HUES48 (cell line): ENCODE measurements at regions not wholly inside any gene's neighbourhood (a gene's known extent, or its start where the extent isn't known, plus 50 kb on each side); places are given as distances from the start of the nearest gene placed in this dataset.

ENCODE experiments used
- H3K27ac ChIP-seq: one replicate; pipeline ENCODE4 v1.7.0; 2013; ENCODE audit warnings: low read depth, low read length, inconsistent platforms
- H3K27me3 ChIP-seq: 2 replicates; pipeline ENCODE4 v1.6.1; 2013; ENCODE audit warnings: mild to moderate bottlenecking, low read length; ENCODE audit not compliant: control insufficient read depth, insufficient read depth
- H3K36me3 ChIP-seq: 2 replicates; pipeline ENCODE4 v1.6.1; 2013; ENCODE audit warnings: low read length; ENCODE audit not compliant: control insufficient read depth, insufficient read depth
- H3K4me1 ChIP-seq: 2 replicates; pipeline ENCODE4 v1.6.1; 2013; ENCODE audit warnings: mild to moderate bottlenecking, low read length; ENCODE audit not compliant: control insufficient read depth, insufficient read depth
- H3K4me3 ChIP-seq: 2 replicates; pipeline ENCODE4 v1.5.1; 2013; ENCODE audit warnings: mild to moderate bottlenecking, low read depth, low read length
- H3K9ac ChIP-seq: 2 replicates; pipeline ENCODE4 v1.6.1; 2013; ENCODE audit warnings: mild to moderate bottlenecking, low read depth, low read length, moderate library complexity
- H3K9me3 ChIP-seq: 2 replicates; pipeline ENCODE4 v1.6.1; 2013; ENCODE audit warnings: low read length; ENCODE audit not compliant: control insufficient read depth, insufficient read depth

DNA sequence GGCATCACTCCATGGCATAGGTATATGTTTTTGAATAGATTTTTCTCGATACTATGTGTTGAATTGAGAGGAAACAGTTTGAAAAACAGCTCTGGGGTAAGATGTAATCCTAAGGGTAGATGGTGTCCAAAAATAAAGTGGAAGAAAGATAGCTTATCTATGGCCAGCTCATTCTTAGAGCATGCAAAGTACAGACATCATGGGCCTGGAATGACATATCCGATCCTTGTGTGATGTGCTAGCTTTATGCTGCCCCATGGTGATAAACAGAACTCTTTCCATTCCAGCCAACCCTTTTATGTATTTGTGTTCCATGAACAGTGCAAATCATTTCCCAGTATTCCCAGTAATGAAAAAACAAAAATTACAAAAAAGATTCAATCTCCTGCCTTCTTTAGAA is 390.2 kb upstream of the NXPH2 start:
- H3K4me1 ChIP-seq: no peaks in the 10 kb centered on the region
- H3K36me3 ChIP-seq: no peaks in the 10 kb centered on the region
- H3K9ac ChIP-seq: no peak overlapping the region
- no peaks in the 10 kb centered on the region for H3K9me3 ChIP-seq
- no peak overlapping the region for H3K27ac ChIP-seq
- no peaks in the 10 kb centered on the region for H3K27me3 ChIP-seq
- no peak overlapping the region for H3K4me3 ChIP-seq

DNA sequence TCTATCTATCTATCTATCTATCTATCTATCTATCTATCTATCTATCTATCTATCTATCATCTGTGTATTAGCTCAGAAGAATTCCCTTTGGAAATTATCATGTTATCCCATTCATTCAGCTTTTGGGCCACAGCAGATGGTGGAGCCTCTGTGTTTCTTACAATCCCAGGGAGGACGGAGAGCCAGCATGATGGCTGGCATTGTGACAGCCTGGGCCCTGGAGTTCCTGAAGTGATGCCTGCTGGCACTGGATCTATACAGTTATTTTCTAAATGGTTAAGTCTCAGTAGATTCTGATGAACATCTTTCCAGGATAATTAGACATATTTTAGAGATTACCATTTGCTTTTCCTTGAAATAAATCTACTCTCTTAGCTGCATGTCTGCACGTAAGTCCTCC is 385.4 kb upstream of the NXPH2 start:
- Histone ChIP-seq H3K9me3 (no peaks in the 10 kb centered on the region), H3K4me1 (no peaks in the 10 kb centered on the region), H3K27ac (no peak overlapping the region), H3K27me3 (no peaks in the 10 kb centered on the region), H3K9ac (no peak overlapping the region), H3K4me3 (no peak overlapping the region), H3K36me3 (no peaks in the 10 kb centered on the region)

DNA sequence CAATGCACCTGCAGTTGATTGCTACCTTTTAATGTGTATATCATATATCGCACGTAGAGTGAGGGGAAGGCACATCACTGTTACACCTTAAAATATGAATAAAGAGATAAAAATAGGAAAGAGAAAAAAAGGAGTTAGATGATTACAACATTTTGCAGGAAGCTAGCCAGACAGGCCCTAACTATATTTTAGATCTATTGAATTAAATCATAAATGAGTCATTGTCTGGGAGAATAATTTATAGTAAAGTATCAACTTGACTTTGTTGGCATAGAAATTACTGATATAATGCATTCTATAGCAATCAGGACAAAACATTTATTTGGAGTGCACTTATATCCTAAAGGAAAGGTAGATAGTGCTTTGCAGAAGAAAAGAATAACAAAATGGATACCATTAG is 384.9 kb upstream of the NXPH2 start:
- Histone ChIP-seq H3K27ac (no peak overlapping the region), H3K27me3 (no peaks in the 10 kb centered on the region), H3K9me3 (no peaks in the 10 kb centered on the region), H3K36me3 (no peaks in the 10 kb centered on the region), H3K4me3 (no peak overlapping the region), H3K9ac (no peak overlapping the region), H3K4me1 (no peaks in the 10 kb centered on the region)

DNA sequence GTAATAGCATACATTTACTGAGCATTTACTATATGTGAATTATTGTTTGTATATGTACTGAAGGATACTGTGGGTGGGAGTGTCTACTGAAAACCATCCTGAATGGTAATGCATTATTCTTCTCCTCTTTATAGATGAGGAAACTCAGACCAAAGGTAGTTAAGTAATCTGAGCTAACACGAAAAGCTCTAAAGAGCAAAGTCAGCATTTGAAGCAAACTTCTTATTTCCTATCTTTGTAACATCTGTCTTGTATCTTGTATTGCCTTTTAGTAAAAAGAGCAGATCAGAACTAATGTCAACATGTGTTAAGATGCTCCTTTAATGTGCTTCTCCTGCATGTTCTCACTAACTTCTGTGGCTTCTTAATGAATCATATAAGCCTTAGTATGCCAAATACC is 382.8 kb upstream of the NXPH2 start:
- H3K9ac ChIP-seq: no peak overlapping the region
- H3K4me3 ChIP-seq: no peak overlapping the region
- H3K4me1 ChIP-seq: peaks cover under 1% of the 10 kb centered on the region; the same call in 1 of the 2 replicates
- H3K27me3 ChIP-seq: no peaks in the 10 kb centered on the region
- H3K36me3 ChIP-seq: no peaks in the 10 kb centered on the region
- H3K27ac ChIP-seq: no peak overlapping the region
- H3K9me3 ChIP-seq: no peaks in the 10 kb centered on the region

DNA sequence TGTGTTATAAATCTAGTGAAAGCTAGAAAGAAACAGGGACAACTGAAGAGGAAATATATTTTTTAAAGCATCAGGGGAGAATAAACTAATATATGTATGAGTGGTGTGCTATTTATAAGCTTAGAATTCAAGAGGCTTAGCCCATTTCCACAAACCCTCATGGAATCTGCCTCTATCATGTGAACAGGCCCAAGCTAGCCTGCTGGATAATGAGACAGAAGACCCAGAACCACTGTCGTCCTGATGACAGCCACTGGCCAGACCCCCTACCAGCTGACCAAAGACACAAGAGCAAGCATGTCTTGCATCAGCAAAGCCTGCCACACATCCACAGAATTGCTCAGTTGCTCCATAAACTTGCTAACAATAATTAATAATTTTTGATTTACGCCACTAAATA is 382.3 kb upstream of the NXPH2 start:
- Histone ChIP-seq H3K4me1 (peaks cover 6% of the 10 kb centered on the region), H3K9ac (no peak overlapping the region), H3K9me3 (no peaks in the 10 kb centered on the region), H3K27ac (no peak overlapping the region), H3K36me3 (no peaks in the 10 kb centered on the region), H3K4me3 (no peak overlapping the region), H3K27me3 (no peaks in the 10 kb centered on the region)

DNA sequence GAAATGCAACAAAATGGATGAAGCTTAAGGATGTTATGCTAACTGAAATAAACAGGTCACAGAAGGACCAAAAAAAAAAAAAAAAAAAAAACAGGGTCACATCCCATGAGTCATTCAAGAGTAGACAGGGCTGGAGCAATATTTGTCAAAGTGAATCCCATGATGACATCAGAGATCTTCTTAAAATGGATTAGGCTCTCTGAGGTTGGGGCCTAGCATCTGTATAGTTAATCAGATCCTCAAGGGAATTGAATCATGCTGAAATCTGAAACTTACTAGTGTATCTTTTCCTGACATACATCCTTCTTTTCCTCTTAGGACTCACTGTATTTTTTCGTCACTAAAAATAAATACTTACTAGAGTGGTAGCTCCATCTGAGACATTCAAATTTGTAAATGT is 380.6 kb upstream of the NXPH2 start:
- no peak overlapping the region for H3K27ac ChIP-seq
- peaks cover 22% of the 10 kb centered on the region for H3K4me1 ChIP-seq

DNA sequence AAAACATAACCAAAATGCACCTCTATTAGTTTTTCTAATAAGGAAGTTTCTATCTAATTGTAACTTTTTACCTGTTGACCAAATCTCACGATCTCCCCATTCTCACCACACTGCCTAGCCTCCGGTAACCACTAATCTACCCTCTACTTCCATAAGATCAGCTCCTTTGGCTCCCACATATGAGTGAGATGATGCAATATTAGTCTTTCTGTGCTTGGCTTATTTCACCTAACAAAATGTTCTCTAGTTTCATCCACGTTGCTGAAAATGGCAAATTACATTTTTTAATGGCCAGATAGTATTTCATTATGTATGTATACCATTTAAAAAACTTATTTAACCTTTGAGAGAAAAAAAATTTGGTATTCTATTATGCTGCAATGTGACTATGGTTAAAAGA is 379.0 kb upstream of the NXPH2 start:
- Histone ChIP-seq H3K4me1 (peaks cover 29% of the 10 kb centered on the region), H3K9ac (no peak overlapping the region), H3K36me3 (no peaks in the 10 kb centered on the region), H3K27me3 (no peaks in the 10 kb centered on the region), H3K27ac (no peak overlapping the region), H3K9me3 (no peaks in the 10 kb centered on the region), H3K4me3 (no peak overlapping the region)

More for the DNA sequence above, 380.6 kb upstream of the NXPH2 start:
- Histone ChIP-seq H3K9ac (no peak overlapping the region), H3K27me3 (no peaks in the 10 kb centered on the region), H3K36me3 (no peaks in the 10 kb centered on the region), H3K4me3 (no peak overlapping the region), H3K9me3 (no peaks in the 10 kb centered on the region)

DNA sequence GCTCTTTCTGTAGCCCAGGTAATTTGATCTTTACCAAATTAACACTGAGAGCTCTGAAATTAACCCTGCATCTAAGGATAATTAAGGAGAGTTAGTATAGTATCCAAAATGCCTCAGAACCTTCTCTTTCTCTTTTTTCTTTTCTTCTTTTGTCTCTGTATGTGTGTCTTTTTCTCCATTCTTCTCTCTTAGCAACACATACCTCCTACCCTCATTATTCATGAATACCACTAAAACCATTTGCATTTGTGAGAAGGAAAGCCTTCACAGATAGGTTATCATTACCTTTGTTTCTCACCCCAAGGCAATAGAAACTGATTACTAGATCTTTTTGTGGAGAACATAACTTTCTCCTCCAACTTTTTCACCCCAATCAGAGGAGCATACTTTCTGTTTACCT is 376.5 kb upstream of the NXPH2 start:
- no peak overlapping the region for H3K9ac ChIP-seq
- H3K27me3 ChIP-seq: no peaks in the 10 kb centered on the region
- no peaks in the 10 kb centered on the region for H3K36me3 ChIP-seq
- H3K27ac ChIP-seq: peak overlapping the region; percentile 47
- H3K4me3 ChIP-seq: no peak overlapping the region
- H3K4me1 ChIP-seq: peaks cover 30% of the 10 kb centered on the region
- no peaks in the 10 kb centered on the region for H3K9me3 ChIP-seq

DNA sequence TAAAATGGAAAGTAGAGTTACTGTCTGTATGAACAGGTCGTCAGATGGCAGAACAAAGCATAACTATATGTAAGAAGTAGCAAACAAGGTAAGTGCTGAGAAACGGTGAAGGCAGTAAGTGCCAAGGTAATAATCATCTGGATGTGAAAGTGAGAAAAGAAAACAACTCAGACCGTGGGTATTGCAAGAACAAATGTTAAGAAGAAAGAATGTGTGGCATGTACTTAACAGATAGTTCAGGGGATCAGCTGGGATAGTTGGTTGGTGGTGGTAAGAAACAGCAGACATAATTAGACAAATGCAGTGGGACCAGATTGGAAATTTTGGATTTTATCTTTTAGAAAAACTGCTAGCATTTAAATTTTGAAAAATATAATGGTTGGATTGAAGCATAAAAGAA is 375.8 kb upstream of the NXPH2 start:
- Histone ChIP-seq H3K4me1 (peaks cover 35% of the 10 kb centered on the region), H3K27me3 (no peaks in the 10 kb centered on the region), H3K36me3 (no peaks in the 10 kb centered on the region), H3K27ac (peak overlapping the region; percentile 45), H3K4me3 (no peak overlapping the region), H3K9me3 (no peaks in the 10 kb centered on the region), H3K9ac (no peak overlapping the region)

DNA sequence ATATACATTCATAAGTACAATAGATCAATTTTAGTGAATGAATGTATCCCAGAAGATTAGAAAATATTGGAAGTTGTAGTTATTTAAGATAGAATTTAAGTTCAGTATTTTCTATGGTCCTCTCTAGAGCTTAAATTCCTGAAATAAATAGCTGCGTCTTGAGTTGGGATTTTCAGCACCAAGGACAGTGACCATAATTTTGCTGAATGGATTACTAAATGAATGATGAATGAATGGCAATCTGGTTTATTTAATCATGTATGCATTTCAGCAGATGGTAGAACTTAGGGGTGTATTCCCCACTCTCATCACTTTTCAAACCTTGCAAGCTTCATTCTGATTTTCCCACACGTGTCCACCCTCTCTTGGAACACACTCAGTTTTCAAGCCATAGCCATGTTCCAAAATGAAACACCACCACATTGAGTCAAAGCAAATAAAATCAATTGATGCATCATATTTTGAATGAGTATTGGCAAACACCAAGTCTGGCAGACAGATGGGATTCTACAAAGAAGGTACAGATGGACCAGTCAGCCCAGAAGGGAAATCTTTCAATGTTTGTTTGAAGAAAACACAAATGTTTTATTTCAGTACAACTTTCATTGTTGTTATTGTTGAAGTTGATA is 362.2 kb upstream of the NXPH2 start:
- Histone ChIP-seq H3K27ac (no peak overlapping the region), H3K27me3 (no peaks in the 10 kb centered on the region), H3K4me1 (no peaks in the 10 kb centered on the region), H3K9ac (no peak overlapping the region), H3K4me3 (no peak overlapping the region), H3K9me3 (no peaks in the 10 kb centered on the region), H3K36me3 (no peaks in the 10 kb centered on the region)

DNA sequence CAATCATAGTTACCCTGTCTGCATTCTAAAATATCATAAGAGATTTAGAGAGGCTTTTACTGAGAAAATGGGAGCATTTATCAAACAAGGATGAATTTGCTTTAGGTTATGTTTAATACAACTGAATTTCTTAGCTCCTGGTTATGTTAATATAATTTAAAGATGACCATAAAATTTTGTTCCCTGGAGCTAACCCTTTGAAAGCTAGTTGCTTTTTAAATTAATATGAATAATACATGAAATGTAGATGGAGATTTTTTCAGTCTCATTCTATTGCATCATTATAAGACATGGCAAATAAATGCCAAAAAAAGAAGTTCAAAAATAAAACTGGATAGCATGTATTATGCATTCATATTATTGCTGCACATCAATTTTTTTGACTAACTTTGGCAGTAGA is 344.1 kb upstream of the NXPH2 start:
- peaks cover 7% of the 10 kb centered on the region; the same call in 1 of the 2 replicates for H3K4me1 ChIP-seq
- no peak overlapping the region for H3K4me3 ChIP-seq
- no peak overlapping the region for H3K9ac ChIP-seq
- no peak overlapping the region for H3K27ac ChIP-seq
- no peaks in the 10 kb centered on the region for H3K27me3 ChIP-seq
- H3K36me3 ChIP-seq: no peaks in the 10 kb centered on the region
- no peaks in the 10 kb centered on the region for H3K9me3 ChIP-seq

DNA sequence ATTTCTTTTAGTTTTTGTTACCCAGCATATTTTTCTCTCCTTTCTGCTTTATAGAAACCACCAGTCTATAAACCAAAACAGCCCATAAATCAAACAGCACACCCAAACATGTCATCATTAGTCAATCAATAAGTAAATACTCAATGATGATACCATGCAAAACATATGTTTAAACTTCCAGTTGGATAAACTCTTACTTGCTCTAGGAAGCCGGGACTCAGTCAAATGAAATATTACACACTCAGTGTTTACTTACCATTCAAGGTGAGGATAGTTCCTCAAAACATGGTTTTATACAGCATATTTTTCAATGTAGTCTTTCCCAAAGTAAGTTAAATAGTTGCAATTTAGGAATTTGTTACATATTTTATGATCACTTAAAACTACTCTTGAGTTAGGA is 343.6 kb upstream of the NXPH2 start:
- Histone ChIP-seq H3K9ac (no peak overlapping the region), H3K36me3 (no peaks in the 10 kb centered on the region), H3K4me3 (no peak overlapping the region), H3K27me3 (no peaks in the 10 kb centered on the region), H3K27ac (no peak overlapping the region), H3K4me1 (peaks cover 7% of the 10 kb centered on the region; the same call in 1 of the 2 replicates), H3K9me3 (no peaks in the 10 kb centered on the region)
